DOHH2 (cell line): ENCODE measurements at regions not wholly inside any gene's neighbourhood (a gene's known extent, or its start where the extent isn't known, plus 50 kb on each side); places are given as distances from the start of the nearest gene placed in this dataset.

Source experiments
- H3F3A ChIP-seq: fragments of 200-600 bp; sonication (generic), shearing (Covaris generic); 2 replicates; pipeline ENCODE4 v1.6.0; 2016; ENCODE audit warnings: antibody characterized with exemption, mild to moderate bottlenecking; ENCODE audit not compliant: control insufficient read depth, insufficient read depth
- H3K27ac ChIP-seq: fragments of 200-600 bp; sonication (generic); 2 replicates; pipeline ENCODE4 v1.5.1; 2014; ENCODE audit warnings: low read depth, mild to moderate bottlenecking, low read length, moderate library complexity
- H3K27me3 ChIP-seq: fragments of 200-600 bp; sonication (generic); 2 replicates; pipeline ENCODE4 v1.6.1; 2014; ENCODE audit warnings: mild to moderate bottlenecking, low read length, mixed read lengths; ENCODE audit not compliant: control insufficient read depth
- H3K36me3 ChIP-seq: fragments of 200-600 bp; sonication (generic); 2 replicates; pipeline ENCODE4 v1.6.1; 2014; ENCODE audit warnings: mild to moderate bottlenecking, low read length, moderate library complexity, mixed read lengths; ENCODE audit not compliant: control insufficient read depth
- H3K4me1 ChIP-seq: fragments of 200-600 bp; sonication (generic); 2 replicates; pipeline ENCODE4 v1.6.1; 2014; ENCODE audit warnings: mild to moderate bottlenecking, low read length, mixed read lengths; ENCODE audit not compliant: control insufficient read depth
- H3K4me2 ChIP-seq: fragments of 200-600 bp; sonication (generic); 2 replicates; pipeline ENCODE4 v1.6.0; 2014; ENCODE audit warnings: mild to moderate bottlenecking, low read length, moderate library complexity
- H3K4me3 ChIP-seq: fragments of 200-600 bp; sonication (generic); 2 replicates; pipeline ENCODE4 v1.5.1; 2014; ENCODE audit warnings: mild to moderate bottlenecking, low read length, mixed read lengths
- H3K79me2 ChIP-seq: fragments of 200-600 bp; sonication (generic); 2 replicates; pipeline ENCODE4 v1.6.1; 2014; ENCODE audit warnings: mild to moderate bottlenecking, low read length, mixed read lengths; ENCODE audit not compliant: control insufficient read depth
- H3K9me2 ChIP-seq: fragments of 200-600 bp; sonication (generic); replicated peaks from 2 replicates; pipeline ENCODE4 v1.6.1; 2014; ENCODE audit warnings: mild to moderate bottlenecking, low read length, mixed read lengths; ENCODE audit not compliant: control insufficient read depth
- H3K9me3 ChIP-seq: fragments of 200-600 bp; sonication (generic); 2 replicates; pipeline ENCODE4 v1.6.1; 2014; ENCODE audit warnings: antibody characterized with exemption, low read length, mixed read lengths; ENCODE audit not compliant: control insufficient read depth, insufficient read depth
- H4K20me1 ChIP-seq: fragments of 200-600 bp; sonication (generic); 2 replicates; pipeline ENCODE4 v1.6.0; 2014; ENCODE audit warnings: low read depth, mild to moderate bottlenecking, antibody characterized with exemption, low read length, moderate library complexity; ENCODE audit not compliant: control insufficient read depth, insufficient read depth
- CTCF ChIP-seq: fragments of 200-600 bp; sonication (generic); IDR thresholded peaks from one replicate; pipeline ENCODE4 v1.5.1; 2014; ENCODE audit warnings: antibody characterized with exemption, mild to moderate bottlenecking, low read depth, low read length; ENCODE audit not compliant: poor library complexity, severe bottlenecking
- EZH2phosphoT487 ChIP-seq: fragments of 200-600 bp; sonication (generic); IDR thresholded peaks from 2 replicates; pipeline ENCODE4 v1.6.1; 2017; ENCODE audit warnings: borderline replicate concordance, mild to moderate bottlenecking, antibody characterized with exemption, low read length, moderate library complexity, mixed read lengths

DNA sequence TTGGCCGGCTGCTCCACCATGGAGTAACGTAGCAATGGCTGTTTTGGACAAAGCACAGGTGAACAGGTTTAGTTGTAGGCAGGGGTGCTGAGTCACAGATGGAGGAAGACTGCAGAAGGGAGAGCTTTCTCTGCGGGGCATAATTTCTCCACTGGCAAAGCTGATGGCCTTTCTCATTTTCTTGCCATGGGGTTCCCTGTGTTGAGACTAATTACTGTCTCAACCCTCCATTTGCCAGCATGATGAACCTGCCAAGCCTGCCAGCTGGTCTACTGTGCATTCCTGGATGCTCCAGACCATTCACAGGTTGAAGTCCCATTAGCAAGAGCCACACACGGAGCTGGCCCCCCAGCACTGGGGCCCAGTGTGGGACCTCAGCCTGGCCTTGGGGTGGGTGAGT, 202.4 kb downstream of the BARX2 start:
- no peak overlapping the region for H3K4me2 ChIP-seq

GRCh38 chr11:129580278-129580677, 204.6 kb downstream of the BARX2 start:
- no peaks in the 10 kb centered on the region for H4K20me1 ChIP-seq
- TF ChIP-seq EZH2phosphoT487 = no peak
- TF ChIP-seq CTCF = no peak
- no peaks in the 10 kb centered on the region for H3K79me2 ChIP-seq
- H3K27ac ChIP-seq = no peak overlapping the region
- H3K4me2 ChIP-seq = no peak overlapping the region
- H3F3A ChIP-seq = no peaks in the 10 kb centered on the region
- H3K9me3 ChIP-seq = no peaks in the 10 kb centered on the region
- H3K4me1 ChIP-seq = no peaks in the 10 kb centered on the region
- no peaks in the 10 kb centered on the region for H3K36me3 ChIP-seq
- no peak overlapping the region for H3K4me3 ChIP-seq
- no peaks in the 10 kb centered on the region for H3K27me3 ChIP-seq
- H3K9me2 ChIP-seq = no peaks in the 10 kb centered on the region

More for the DNA sequence above, 202.4 kb downstream of the BARX2 start:
- Histone ChIP-seq H3K36me3 (no peaks in the 10 kb centered on the region), H3K4me1 (no peaks in the 10 kb centered on the region), H3K9me3 (no peaks in the 10 kb centered on the region), H3K4me3 (no peak overlapping the region), H3K79me2 (no peaks in the 10 kb centered on the region), H4K20me1 (no peaks in the 10 kb centered on the region), H3K9me2 (no peaks in the 10 kb centered on the region), H3F3A (no peaks in the 10 kb centered on the region), H3K27ac (no peak overlapping the region), H3K27me3 (no peaks in the 10 kb centered on the region)
- TF ChIP-seq EZH2phosphoT487 (no peak), CTCF (no peak)

- no peaks in the 10 kb centered on the region for H3F3A ChIP-seq
- H3K36me3 ChIP-seq = no peaks in the 10 kb centered on the region
- no peaks in the 10 kb centered on the region for H3K9me3 ChIP-seq
- no peak for TF ChIP-seq CTCF
- no peak for TF ChIP-seq EZH2phosphoT487
- no peaks in the 10 kb centered on the region for H3K9me2 ChIP-seq
- H4K20me1 ChIP-seq = no peaks in the 10 kb centered on the region
- no peak overlapping the region for H3K27ac ChIP-seq
- no peaks in the 10 kb centered on the region for H3K79me2 ChIP-seq
- H3K4me1 ChIP-seq = no peaks in the 10 kb centered on the region
- no peak overlapping the region for H3K4me3 ChIP-seq
- no peak overlapping the region for H3K4me2 ChIP-seq
- H3K27me3 ChIP-seq = no peaks in the 10 kb centered on the region
These were observed 208.7 kb downstream of the BARX2 start for GRCh38 chr11:129584316-129584715.
